ENCODE measurements at regions not wholly inside any gene's neighbourhood (a gene's known extent, or its start where the extent isn't known, plus 50 kb on each side); places are given as distances from the start of the nearest gene placed in this dataset.

- Histone ChIP-seq H3K4me3 (ENCODE audit: low read length) (no peak overlapping the region), H3K4me1 (ENCODE audit: control insufficient read depth, insufficient read depth, low read length) (no peaks in the 10 kb centered on the region), H3K27ac (ENCODE audit: low read length) (no peak overlapping the region), H3K9me3 (ENCODE audit: control insufficient read depth, insufficient read depth, low read length) (no peaks in the 10 kb centered on the region), H3K27me3 (ENCODE audit: control insufficient read depth, insufficient read depth, low read length) (no peaks in the 10 kb centered on the region), H3K36me3 (ENCODE audit: control insufficient read depth, insufficient read depth, low read length) (no peaks in the 10 kb centered on the region)
- intact Hi-C loops (cut with micrococcal nuclease): no loop called here
- TF ChIP-seq CTCF (IDR thresholded peaks at IDR 0.05): no peak
- Mint-ChIP-seq H3K9me3 (peaks cover 2 to 7% of the 10 kb centered on the region in 2 donors), H3K4me1 (no peaks in the 10 kb centered on the region), H3K27me3 (ENCODE audit: low read depth in 2 of 2) (no peaks in the 10 kb centered on the region), H3K36me3 (no peaks in the 10 kb centered on the region), H3K27ac (no peak overlapping the region), H3K4me3 (no peak overlapping the region)
- no peak for ATAC-seq
- DNase-seq: no peak
- WGBS (ENCODE audit: insufficient coverage): 88% methylated on average over 5 of the region's 5 CpGs
Measured at GRCh38 chr18:67426486-67426885, 90.0 kb downstream of the DSEL start.

GRCh38 chr18:67425672-67426071 is 90.8 kb downstream of the DSEL start:
- no peak overlapping the region for H3K27ac ChIP-seq (ENCODE audit: low read length)
- H3K27me3 ChIP-seq (ENCODE audit: control insufficient read depth, insufficient read depth, low read length): no peaks in the 10 kb centered on the region
- Mint-ChIP-seq H3K9me3 (peaks cover 2 to 6% of the 10 kb centered on the region in 2 donors), H3K27ac (no peak overlapping the region), H3K36me3 (no peaks in the 10 kb centered on the region), H3K4me3 (no peak overlapping the region), H3K4me1 (no peaks in the 10 kb centered on the region), H3K27me3 (ENCODE audit: low read depth in 2 of 2) (no peaks in the 10 kb centered on the region)
- ATAC-seq (no peak), DNase-seq (no peak)
- H3K4me1 ChIP-seq (ENCODE audit: control insufficient read depth, insufficient read depth, low read length): no peaks in the 10 kb centered on the region
- H3K36me3 ChIP-seq (ENCODE audit: control insufficient read depth, insufficient read depth, low read length): no peaks in the 10 kb centered on the region
- TF ChIP-seq CTCF (IDR thresholded peaks at IDR 0.05): no peak
- no peak overlapping the region for H3K4me3 ChIP-seq (ENCODE audit: low read length)
- H3K9me3 ChIP-seq (ENCODE audit: control insufficient read depth, insufficient read depth, low read length): no peaks in the 10 kb centered on the region
- intact Hi-C loops (cut with micrococcal nuclease): no loop called here

- WGBS (ENCODE audit: insufficient coverage): no CpG with 5 or more reads among the region's 1 CpG
- no peak overlapping the region for H3K4me3 Mint-ChIP-seq
- H3K27ac ChIP-seq (ENCODE audit: low read length): no peak overlapping the region
- DNase-seq: no peak
- H3K4me1 ChIP-seq (ENCODE audit: control insufficient read depth, insufficient read depth, low read length): no peaks in the 10 kb centered on the region
- no peak overlapping the region for H3K27ac Mint-ChIP-seq
- no peaks in the 10 kb centered on the region for H3K36me3 Mint-ChIP-seq
- H3K4me1 Mint-ChIP-seq: no peaks in the 10 kb centered on the region
- no peak for TF ChIP-seq CTCF (IDR thresholded peaks at IDR 0.05)
- no peaks in the 10 kb centered on the region for H3K36me3 ChIP-seq (ENCODE audit: control insufficient read depth, insufficient read depth, low read length)
- ATAC-seq: no peak
- H3K9me3 ChIP-seq (ENCODE audit: control insufficient read depth, insufficient read depth, low read length): no peaks in the 10 kb centered on the region
- intact Hi-C loops (cut with micrococcal nuclease): no loop called here
- H3K27me3 Mint-ChIP-seq (ENCODE audit: low read depth in 2 of 2): no peaks in the 10 kb centered on the region
- no peak overlapping the region for H3K4me3 ChIP-seq (ENCODE audit: low read length)
- H3K9me3 Mint-ChIP-seq: peaks cover 2 to 5% of the 10 kb centered on the region in 2 donors
- no peaks in the 10 kb centered on the region for H3K27me3 ChIP-seq (ENCODE audit: control insufficient read depth, insufficient read depth, low read length)
Measured at GRCh38 chr18:67421651-67422050, 94.9 kb downstream of the DSEL start.

- H3K4me1 Mint-ChIP-seq: no peaks in the 10 kb centered on the region
- Histone ChIP-seq H3K9me3 (ENCODE audit: control insufficient read depth, insufficient read depth, low read length) (no peaks in the 10 kb centered on the region), H3K27me3 (ENCODE audit: control insufficient read depth, insufficient read depth, low read length) (no peaks in the 10 kb centered on the region), H3K4me1 (ENCODE audit: control insufficient read depth, insufficient read depth, low read length) (no peaks in the 10 kb centered on the region), H3K36me3 (ENCODE audit: control insufficient read depth, insufficient read depth, low read length) (no peaks in the 10 kb centered on the region), H3K4me3 (ENCODE audit: low read length) (peak overlapping the region; percentile 6), H3K27ac (ENCODE audit: low read length) (no peak overlapping the region)
- H3K4me3 Mint-ChIP-seq: peak overlapping the region; percentile 40
- intact Hi-C loops (cut with micrococcal nuclease): no loop called here
- TF ChIP-seq CTCF (IDR thresholded peaks at IDR 0.05): no peak
- peak in 1 of 2 donors; percentile 60 for DNase-seq
- H3K36me3 Mint-ChIP-seq: no peaks in the 10 kb centered on the region
- WGBS (ENCODE audit: insufficient coverage): 0% methylated on average over 3 of the region's 6 CpGs
- peaks cover 0 to 3% of the 10 kb centered on the region in 2 donors for H3K9me3 Mint-ChIP-seq
- peak overlapping the region in 1 of 2 donors; percentile 20 for H3K27ac Mint-ChIP-seq
- ATAC-seq: peak; percentile 46 to 59 (median 50)
- H3K27me3 Mint-ChIP-seq (ENCODE audit: low read depth in 2 of 2): no peaks in the 10 kb centered on the region
Measured at GRCh38 chr18:67417864-67418523, 98.5 kb downstream of the DSEL start.

All from natural killer cell (primary cell).